ENCODE measurements at regions not wholly inside any gene's neighbourhood (a gene's known extent, or its start where the extent isn't known, plus 50 kb on each side); places are given as distances from the start of the nearest gene placed in this dataset.
"Not testable (repeated sequence)": the region's sequence is repeated elsewhere in the genome, so short reads cannot be mapped to it uniquely, and the experiment has no call there.

DNA sequence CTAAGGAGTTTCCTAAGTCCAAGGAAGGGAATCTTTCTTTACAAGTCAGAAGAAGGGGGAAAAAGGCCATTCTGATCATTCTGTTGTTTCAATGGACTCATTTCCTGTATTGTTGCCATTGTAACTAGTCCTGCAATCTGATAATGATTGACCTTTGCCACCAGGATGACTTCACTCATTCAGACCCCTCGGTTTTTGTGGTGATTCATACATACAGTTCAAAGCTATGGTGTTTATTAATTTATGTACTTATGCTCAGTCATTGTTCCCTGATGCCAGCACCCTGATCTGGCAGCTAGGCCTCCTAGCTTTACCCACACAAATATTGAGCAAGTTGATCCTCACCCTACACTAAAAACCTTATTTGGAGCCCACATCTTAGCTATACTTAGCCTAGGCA, 57.6 kb upstream of the ZNF519 start:
- no peak for DNase-seq (ENCODE audit: low spot score)

DNA sequence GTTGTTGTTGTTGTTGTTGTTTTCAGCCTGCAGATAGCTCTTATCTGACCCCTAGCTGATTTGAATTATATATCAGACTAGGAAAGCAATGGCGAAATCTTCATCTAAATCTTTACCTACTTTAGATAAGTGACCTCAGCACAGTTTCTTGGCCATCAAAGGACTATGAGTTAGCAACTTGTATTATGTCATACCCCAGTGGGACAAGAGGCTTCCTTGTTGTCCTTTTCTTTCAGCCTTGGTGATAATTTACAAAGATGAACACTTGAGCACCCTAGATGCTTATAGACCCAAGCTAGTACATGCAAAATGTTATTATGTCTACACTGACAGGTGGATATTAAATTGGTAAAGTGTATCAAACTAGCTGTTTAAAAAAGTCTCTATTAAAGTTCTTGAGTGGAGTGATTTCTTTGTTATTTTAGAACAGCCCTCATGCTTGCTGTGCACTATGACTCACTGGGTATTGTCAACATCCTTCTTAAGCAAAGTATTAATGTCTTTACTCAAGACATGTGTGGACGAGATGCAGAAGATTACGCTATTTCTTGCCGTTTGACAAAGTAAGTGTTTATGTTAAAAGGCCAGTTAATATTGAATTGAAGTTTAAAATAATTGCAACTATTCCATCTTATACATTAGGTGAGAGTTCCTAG, 56.6 kb upstream of the ZNF519 start:
- not testable (repeated sequence) for DNase-seq (ENCODE audit: low spot score)

Data from left forelimb (tissue), 1 donor.